Smooth muscle cell (in vitro differentiated cells): ENCODE measurements at regions not wholly inside any gene's neighbourhood (a gene's known extent, or its start where the extent isn't known, plus 50 kb on each side); places are given as distances from the start of the nearest gene placed in this dataset.

Source experiments
- DNase-seq: peaks from one replicate; lab custom pipeline; 2025; ENCODE audit not compliant: unreplicated experiment; lab: John Stamatoyannopoulos, UW
- H2AFZ ChIP-seq: fragments of 200-600 bp; sonication (generic); 2 replicates; pipeline ENCODE4 v1.6.0; 2016; ENCODE audit warnings: antibody characterized with exemption, low read depth, mild to moderate bottlenecking
- H3F3A ChIP-seq: fragments of 200-600 bp; sonication (generic); 2 replicates; pipeline ENCODE4 v1.6.0; 2017; ENCODE audit warnings: antibody characterized with exemption, low read depth
- H3K27ac ChIP-seq: fragments of 200-600 bp; sonication (generic); 2 replicates; pipeline ENCODE4 v1.5.1; 2016; ENCODE audit warnings: low read depth, mild to moderate bottlenecking
- H3K27me3 ChIP-seq: fragments of 200-600 bp; sonication (generic); 2 replicates; pipeline ENCODE4 v1.6.1; 2016; ENCODE audit warnings: low read depth, mild to moderate bottlenecking
- H3K36me3 ChIP-seq: fragments of 200-600 bp; sonication (generic); 2 replicates; pipeline ENCODE4 v1.5.1; 2016; ENCODE audit warnings: low read depth
- H3K4me1 ChIP-seq: fragments of 200-600 bp; sonication (generic); 2 replicates; pipeline ENCODE4 v1.5.1; 2016; ENCODE audit warnings: low read depth
- H3K4me2 ChIP-seq: fragments of 200-600 bp; sonication (generic); 2 replicates; pipeline ENCODE4 v1.6.0; 2016; ENCODE audit warnings: mild to moderate bottlenecking
- H3K4me3 ChIP-seq: fragments of 200-600 bp; sonication (generic); 2 replicates; pipeline ENCODE4 v1.5.1; 2016; ENCODE audit warnings: mild to moderate bottlenecking
- H3K79me2 ChIP-seq: fragments of 200-600 bp; sonication (generic); 2 replicates; pipeline ENCODE4 v1.6.0; 2016; ENCODE audit warnings: low read depth, mild to moderate bottlenecking
- H3K9ac ChIP-seq: fragments of 200-600 bp; sonication (generic); 2 replicates; pipeline ENCODE4 v1.6.0; 2016; ENCODE audit warnings: low read depth
- H3K9me3 ChIP-seq: fragments of 200-600 bp; sonication (generic); replicated peaks from 2 replicates; pipeline ENCODE4 v1.5.1; 2016; ENCODE audit warnings: low read depth
- H4K20me1 ChIP-seq: fragments of 200-600 bp; sonication (generic); 2 replicates; pipeline ENCODE4 v1.6.0; 2016; ENCODE audit warnings: low read depth
- CTCF ChIP-seq: fragments of 200-600 bp; sonication (generic); IDR thresholded peaks from 2 replicates; pipeline ENCODE4 v1.5.1; 2017; ENCODE audit warnings: borderline replicate concordance, mild to moderate bottlenecking, antibody characterized with exemption; ENCODE audit not compliant: insufficient read depth, poor library complexity, severe bottlenecking
- WGBS: methylation state at CpG from one replicate; pipeline ENCODE4 v1.1.7; 2016; ENCODE audit warnings: low lambda C conversion rate; 5-methylcytosine and 5-hydroxymethylcytosine counted together

- no peaks in the 10 kb centered on the region for H3K9me3 ChIP-seq
- no peaks in the 10 kb centered on the region for H3K36me3 ChIP-seq
- H3K4me3 ChIP-seq: no peak overlapping the region
- H2AFZ ChIP-seq: no peak overlapping the region
- H3K4me1 ChIP-seq: no peaks in the 10 kb centered on the region
- H3F3A ChIP-seq: no peaks in the 10 kb centered on the region
- WGBS: 20% methylated on average over 2 of the region's 2 CpGs
- H3K79me2 ChIP-seq: no peaks in the 10 kb centered on the region
- no peaks in the 10 kb centered on the region for H4K20me1 ChIP-seq
- no peak overlapping the region for H3K9ac ChIP-seq
- H3K27ac ChIP-seq: no peak overlapping the region
- DNase-seq: no peak
- no peak for TF ChIP-seq CTCF
- no peak overlapping the region for H3K4me2 ChIP-seq
- H3K27me3 ChIP-seq: no peaks in the 10 kb centered on the region
These were observed 188.1 kb upstream of the PRKD1 start for GRCh38 chr14:30115756-30116155.

GRCh38 chr14:30118992-30119640 is 191.5 kb upstream of the PRKD1 start:
- no peaks in the 10 kb centered on the region for H3F3A ChIP-seq
- H3K36me3 ChIP-seq: no peaks in the 10 kb centered on the region
- H3K4me3 ChIP-seq: no peak overlapping the region
- no peak overlapping the region for H3K4me2 ChIP-seq
- H2AFZ ChIP-seq: no peak overlapping the region
- H3K4me1 ChIP-seq: no peaks in the 10 kb centered on the region
- H3K9ac ChIP-seq: no peak overlapping the region
- no peaks in the 10 kb centered on the region for H3K9me3 ChIP-seq
- H3K27me3 ChIP-seq: no peaks in the 10 kb centered on the region
- H4K20me1 ChIP-seq: no peaks in the 10 kb centered on the region
- H3K27ac ChIP-seq: no peak overlapping the region
- DNase-seq: no peak
- 64% methylated on average over 2 of the region's 2 CpGs for WGBS
- TF ChIP-seq CTCF: no peak
- no peaks in the 10 kb centered on the region for H3K79me2 ChIP-seq

GRCh38 chr14:30125322-30125979 is 197.8 kb upstream of the PRKD1 start:
- Histone ChIP-seq H3K79me2 (no peaks in the 10 kb centered on the region), H2AFZ (no peak overlapping the region), H4K20me1 (no peaks in the 10 kb centered on the region), H3K4me2 (no peak overlapping the region), H3K9ac (no peak overlapping the region), H3K9me3 (no peaks in the 10 kb centered on the region), H3F3A (no peaks in the 10 kb centered on the region), H3K4me1 (no peaks in the 10 kb centered on the region), H3K27ac (no peak overlapping the region), H3K27me3 (no peaks in the 10 kb centered on the region), H3K4me3 (no peak overlapping the region), H3K36me3 (no peaks in the 10 kb centered on the region)
- no peak for TF ChIP-seq CTCF
- no peak for DNase-seq
- 89% methylated on average over 2 of the region's 2 CpGs for WGBS

GRCh38 chr14:30129807-30130206 is 202.2 kb upstream of the PRKD1 start:
- Histone ChIP-seq H2AFZ (no peak overlapping the region), H3F3A (no peaks in the 10 kb centered on the region), H3K27ac (no peak overlapping the region), H3K36me3 (no peaks in the 10 kb centered on the region), H3K79me2 (no peaks in the 10 kb centered on the region), H3K4me3 (no peak overlapping the region), H3K4me2 (no peak overlapping the region), H3K27me3 (no peaks in the 10 kb centered on the region), H3K4me1 (no peaks in the 10 kb centered on the region), H3K9ac (no peak overlapping the region), H3K9me3 (no peaks in the 10 kb centered on the region), H4K20me1 (no peaks in the 10 kb centered on the region)
- TF ChIP-seq CTCF: no peak
- 59% methylated on average over 4 of the region's 4 CpGs for WGBS
- no peak for DNase-seq
